Epithelial cell of esophagus (primary cell): ENCODE measurements at regions not wholly inside any gene's neighbourhood (a gene's known extent, or its start where the extent isn't known, plus 50 kb on each side); places are given as distances from the start of the nearest gene placed in this dataset.

Source experiments
- DNase-seq: peaks from one replicate; pipeline ENCODE4 v3.0.0; 2010; ENCODE audit warnings: low read depth
- H3K4me3 ChIP-seq: 2 replicates; pipeline ENCODE4 v1.5.1; 2011; ENCODE audit warnings: mild to moderate bottlenecking, low read length, control low read depth
- CTCF ChIP-seq: IDR thresholded peaks from 2 replicates; pipeline ENCODE4 v1.5.1; 2011; ENCODE audit warnings: low read depth, mild to moderate bottlenecking, low read length, control low read depth, inconsistent platforms; ENCODE audit not compliant: insufficient read depth; ENCODE audit errors: missing control alignments

- no peak overlapping the region for H3K4me3 ChIP-seq
- DNase-seq: no peak
- TF ChIP-seq CTCF: no peak
These were observed 1321.2 kb downstream of the NCAM2 start for GRCh38 chr21:22319435-22319834.

DNA sequence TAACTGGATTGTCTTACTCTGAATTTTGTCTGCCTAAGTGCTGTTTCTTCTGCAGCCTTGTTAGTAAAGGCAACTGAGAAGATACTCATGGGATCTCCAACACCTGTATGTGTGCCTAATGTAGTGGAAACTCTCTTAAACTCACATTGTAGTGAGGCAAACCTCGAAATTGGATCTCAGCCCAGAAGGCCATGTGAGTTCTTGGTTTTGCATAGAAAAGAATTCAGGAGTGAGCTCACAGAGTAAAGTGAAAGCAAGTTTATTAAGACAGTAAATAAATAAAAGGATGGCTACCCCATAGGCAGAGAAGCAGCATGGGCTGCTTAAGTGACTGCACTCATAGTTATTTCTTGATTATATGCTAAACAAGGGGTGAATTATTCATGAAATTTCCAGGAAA is 1344.7 kb downstream of the NCAM2 start:
- no peak for DNase-seq
- no peak for TF ChIP-seq CTCF
- H3K4me3 ChIP-seq: no peak overlapping the region

- DNase-seq: no peak
- no peak overlapping the region for H3K4me3 ChIP-seq
- no peak for TF ChIP-seq CTCF
These were observed 1345.1 kb downstream of the NCAM2 start for GRCh38 chr21:22343303-22343702.

DNA sequence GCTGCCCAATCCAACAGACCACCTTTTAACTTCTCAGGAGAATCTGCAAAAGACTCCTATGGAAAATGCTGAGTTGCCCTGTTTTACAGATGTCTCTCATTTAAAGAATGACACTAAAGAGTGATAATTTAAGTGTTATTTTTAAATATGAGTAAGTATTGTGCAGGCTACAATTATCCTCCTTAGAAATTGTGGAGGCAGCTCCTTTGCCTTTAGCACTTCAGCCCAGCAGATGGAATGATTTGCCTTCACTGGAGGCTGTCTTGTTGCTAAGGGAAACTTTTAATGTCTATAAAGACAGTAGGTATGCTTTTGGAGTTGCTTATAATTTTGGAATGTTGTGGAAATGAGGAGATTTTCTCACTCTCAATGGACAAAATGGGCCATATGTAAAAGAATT is 1345.5 kb downstream of the NCAM2 start:
- TF ChIP-seq CTCF: no peak
- no peak for DNase-seq
- no peak overlapping the region for H3K4me3 ChIP-seq

- no peak for DNase-seq
- H3K4me3 ChIP-seq: no peak overlapping the region
- no peak for TF ChIP-seq CTCF
These were observed 1347.4 kb downstream of the NCAM2 start for GRCh38 chr21:22345624-22346023.

DNA sequence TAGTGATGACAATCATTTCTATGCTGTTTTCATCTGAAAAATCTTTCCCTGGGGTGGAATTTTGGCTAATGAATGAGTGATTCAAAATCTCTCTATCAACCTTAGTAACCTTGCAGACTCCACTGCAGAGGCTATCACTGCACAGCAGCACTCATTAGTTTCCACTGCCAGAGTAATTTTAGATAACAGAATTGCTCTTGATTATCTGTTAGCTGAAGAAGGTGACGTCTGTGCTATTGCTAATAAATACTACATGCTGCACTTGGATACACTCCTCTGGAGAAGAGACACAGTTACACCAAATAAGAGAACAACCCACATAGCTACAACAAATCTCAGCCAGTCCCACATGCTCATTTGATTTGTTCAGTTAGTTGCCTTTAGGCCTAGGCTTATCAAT is 1348.4 kb downstream of the NCAM2 start:
- TF ChIP-seq CTCF: no peak
- DNase-seq: no peak
- no peak overlapping the region for H3K4me3 ChIP-seq

DNA sequence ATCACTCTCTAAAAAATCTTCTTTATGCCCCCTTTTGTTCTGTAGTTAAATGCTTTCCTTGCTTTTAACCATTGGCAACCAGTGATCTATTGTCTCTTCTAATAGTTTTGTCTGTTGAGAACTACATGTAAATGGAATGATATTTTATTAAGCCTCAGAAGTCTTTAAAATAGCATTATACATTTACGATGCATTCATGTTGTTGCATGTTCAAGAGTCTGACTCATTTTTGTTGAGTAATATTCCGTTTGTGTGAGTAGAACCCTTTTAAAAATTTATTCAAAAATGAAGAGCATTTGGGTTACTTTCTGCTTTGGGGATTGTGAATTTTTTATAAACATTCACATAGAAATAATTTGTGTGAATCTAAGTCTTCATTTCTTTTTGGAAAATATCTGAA is 1352.9 kb downstream of the NCAM2 start:
- no peak overlapping the region for H3K4me3 ChIP-seq
- DNase-seq: peak; percentile 3
- no peak for TF ChIP-seq CTCF
